ENCODE measurements at regions not wholly inside any gene's neighbourhood (a gene's known extent, or its start where the extent isn't known, plus 50 kb on each side); places are given as distances from the start of the nearest gene placed in this dataset.

- no peak overlapping the region for H3K4me3 ChIP-seq (ENCODE audit: low read length)
- DNase-seq (ENCODE audit: low read depth), result no peak
- no peak for TF ChIP-seq CTCF (conservative IDR thresholded peaks at IDR 0.05; ENCODE audit: low read length)
Observed at GRCh38 chr4:124594945-124595344, 117.6 kb downstream of the ANKRD50 start.

GRCh38 chr4:124596816-124597215, 115.7 kb downstream of the ANKRD50 start:
- DNase-seq (ENCODE audit: low read depth), result no peak
- TF ChIP-seq CTCF (conservative IDR thresholded peaks at IDR 0.05; ENCODE audit: low read length), result no peak
- no peak overlapping the region for H3K4me3 ChIP-seq (ENCODE audit: low read length)

- no peak for TF ChIP-seq CTCF (conservative IDR thresholded peaks at IDR 0.05; ENCODE audit: low read length)
- DNase-seq (ENCODE audit: low read depth), result no peak
- H3K4me3 ChIP-seq (ENCODE audit: low read length), result no peak overlapping the region
Observed at GRCh38 chr4:124610211-124610610, 102.3 kb downstream of the ANKRD50 start.
